ENCODE measurements at regions not wholly inside any gene's neighbourhood (a gene's known extent, or its start where the extent isn't known, plus 50 kb on each side); places are given as distances from the start of the nearest gene placed in this dataset.

DNA sequence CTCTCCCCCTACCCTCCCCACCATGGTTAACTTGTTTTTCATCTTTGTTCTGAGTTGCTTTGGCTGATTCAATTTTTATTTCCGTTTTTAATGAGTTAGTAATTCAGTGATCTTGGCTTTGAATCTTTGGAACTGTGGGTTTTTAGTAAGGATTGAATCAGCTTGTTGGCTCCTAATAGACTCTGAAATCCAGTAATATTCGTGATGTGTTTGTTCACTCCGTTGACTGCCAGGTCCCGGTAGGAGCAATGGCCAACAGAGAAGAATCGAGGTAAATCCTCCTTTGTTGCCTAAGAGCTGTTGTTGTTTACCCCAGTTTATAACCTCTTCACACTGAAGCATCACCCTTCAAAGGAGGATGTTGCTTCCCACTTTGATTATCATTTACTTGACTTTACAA, 92.7 kb downstream of the PCSK1 start:
- no peak overlapping the region for H3K27ac Mint-ChIP-seq
- no peaks in the 10 kb centered on the region for H3K36me3 Mint-ChIP-seq (ENCODE audit: low read depth)
- peaks cover 9% of the 10 kb centered on the region for H3K4me1 Mint-ChIP-seq
- no peaks in the 10 kb centered on the region for H3K27me3 Mint-ChIP-seq (ENCODE audit: low read depth, poor library complexity)
- no peak for TF ChIP-seq CTCF (IDR thresholded peaks at IDR 0.05)
- H3K4me3 Mint-ChIP-seq, result no peak overlapping the region
- no peaks in the 10 kb centered on the region for H3K9me3 Mint-ChIP-seq
- no peak for DNase-seq

DNA sequence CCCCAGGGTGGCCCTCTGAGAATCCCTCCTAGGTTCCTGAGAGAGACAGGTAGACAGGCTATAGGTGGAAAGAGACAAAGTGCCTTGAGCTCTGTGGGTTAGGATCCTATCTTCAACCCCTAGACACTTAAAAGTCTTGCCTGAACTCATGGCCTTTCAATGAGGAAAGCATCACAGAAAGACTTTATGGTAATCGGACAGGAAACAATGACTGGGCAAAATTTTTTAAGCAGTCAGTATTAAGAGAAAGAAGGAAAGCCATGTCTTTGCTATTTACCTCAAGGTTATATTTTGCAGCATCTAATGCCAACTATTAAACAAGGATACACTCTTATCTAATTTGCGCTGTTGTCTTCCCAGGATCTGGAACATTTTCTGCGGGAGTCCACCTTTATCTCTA, 93.2 kb downstream of the PCSK1 start:
- no peaks in the 10 kb centered on the region for H3K27me3 Mint-ChIP-seq (ENCODE audit: low read depth, poor library complexity)
- DNase-seq, result no peak
- H3K36me3 Mint-ChIP-seq (ENCODE audit: low read depth), result no peaks in the 10 kb centered on the region
- no peak for TF ChIP-seq CTCF (IDR thresholded peaks at IDR 0.05)
- H3K4me3 Mint-ChIP-seq, result no peak overlapping the region
- H3K27ac Mint-ChIP-seq, result no peak overlapping the region
- peaks cover 9% of the 10 kb centered on the region for H3K4me1 Mint-ChIP-seq
- H3K9me3 Mint-ChIP-seq, result no peaks in the 10 kb centered on the region

DNA sequence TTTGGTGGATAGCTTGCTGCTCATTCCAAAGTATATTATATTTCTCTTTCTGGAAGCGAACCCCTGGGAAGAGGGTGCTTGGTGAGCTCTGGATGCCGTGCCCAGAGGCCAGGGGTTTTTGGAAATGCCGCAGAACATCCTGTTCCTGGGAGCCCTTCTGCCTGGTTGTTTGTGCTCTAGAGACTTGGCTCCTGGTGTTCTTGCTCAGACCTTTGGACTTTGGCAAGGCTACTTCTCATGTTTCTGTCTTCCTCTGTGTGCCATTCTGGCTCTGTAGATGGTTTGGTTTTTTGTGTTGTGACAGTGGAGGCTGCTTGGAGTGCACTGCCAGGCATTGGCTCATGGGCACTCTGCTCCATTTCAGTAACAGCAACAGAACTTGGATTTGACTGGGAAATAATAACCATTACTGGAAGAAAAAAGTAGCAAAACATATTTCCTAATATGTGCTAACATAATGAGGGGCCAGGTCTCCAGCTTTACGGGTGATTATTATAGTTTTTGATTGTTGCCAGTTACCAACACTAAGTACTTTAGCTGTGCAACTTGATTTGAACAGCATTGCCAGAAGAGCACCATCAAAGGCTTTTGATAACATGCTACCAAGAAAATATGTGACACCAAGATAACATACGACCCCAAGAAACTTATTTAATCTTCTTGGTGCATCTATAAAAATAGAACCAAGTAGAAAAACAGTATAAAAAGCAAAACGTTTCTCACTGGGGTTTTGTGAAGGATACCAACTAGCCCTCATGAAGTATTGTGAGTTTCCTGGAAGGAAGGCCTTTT, 94.2 kb downstream of the PCSK1 start:
- no peak overlapping the region for H3K27ac Mint-ChIP-seq
- peaks cover 9% of the 10 kb centered on the region for H3K4me1 Mint-ChIP-seq
- H3K36me3 Mint-ChIP-seq (ENCODE audit: low read depth), result no peaks in the 10 kb centered on the region
- H3K9me3 Mint-ChIP-seq, result no peaks in the 10 kb centered on the region
- no peak for TF ChIP-seq CTCF (IDR thresholded peaks at IDR 0.05)
- no peaks in the 10 kb centered on the region for H3K27me3 Mint-ChIP-seq (ENCODE audit: low read depth, poor library complexity)
- DNase-seq, result no peak
- no peak overlapping the region for H3K4me3 Mint-ChIP-seq

- Mint-ChIP-seq H3K4me1 (peaks cover 14% of the 10 kb centered on the region), H3K4me3 (no peak overlapping the region), H3K36me3 (ENCODE audit: low read depth) (no peaks in the 10 kb centered on the region), H3K9me3 (no peaks in the 10 kb centered on the region), H3K27me3 (ENCODE audit: low read depth, poor library complexity) (peaks cover 3% of the 10 kb centered on the region), H3K27ac (no peak overlapping the region)
- DNase-seq, result no peak
- TF ChIP-seq CTCF (IDR thresholded peaks at IDR 0.05), result no peak
These were observed 95.0 kb downstream of the PCSK1 start for GRCh38 chr5:96338091-96338490.

- Mint-ChIP-seq H3K27ac (no peak overlapping the region), H3K27me3 (ENCODE audit: low read depth, poor library complexity) (peaks cover 3% of the 10 kb centered on the region)
These were observed 95.8 kb downstream of the PCSK1 start for GRCh38 chr5:96337048-96337781.

More at GRCh38 chr5:96337048-96337781, 95.8 kb downstream of the PCSK1 start:
- TF ChIP-seq CTCF (IDR thresholded peaks at IDR 0.05), result no peak
- Mint-ChIP-seq H3K36me3 (ENCODE audit: low read depth) (no peaks in the 10 kb centered on the region), H3K4me1 (peaks cover 23% of the 10 kb centered on the region), H3K4me3 (no peak overlapping the region), H3K9me3 (no peaks in the 10 kb centered on the region)
- no peak for DNase-seq
